Heart left ventricle (tissue), 16 donors: ENCODE measurements at regions not wholly inside any gene's neighbourhood (a gene's known extent, or its start where the extent isn't known, plus 50 kb on each side); places are given as distances from the start of the nearest gene placed in this dataset.
"Not testable (repeated sequence)": the region's sequence is repeated elsewhere in the genome, so short reads cannot be mapped to it uniquely, and the experiment has no call there.

Source experiments
- ATAC-seq, 4 donors: fragments of 200-7000 bp; cut with Tn5 transposase; one replicate each; pipeline ENCODE4 v1.9.1; 2020 to 2022; ENCODE audit warnings: moderate library complexity in 4 of 4, mild to moderate bottlenecking in 3 of 4, moderate number of reproducible peaks in 1 of 4
- DNase-seq, 5 donors: peaks; one replicate each; pipeline ENCODE4 v3.0.0-alpha.2; 2020
- H3K27ac ChIP-seq, 12 donors: fragments of 200-600 bp; sonication (generic) in 4 of 12; one replicate each; pipeline versions ENCODE4 v1.5.0 to v1.8.0; 2016 to 2022; ENCODE audit warnings: mild to moderate bottlenecking in 2 of 12
- H3K27me3 ChIP-seq, 9 donors: fragments of 200-600 bp; sonication (generic) in 2 of 9; one replicate each; pipeline versions ENCODE4 v1.5.1 to v1.8.0; 2016 to 2022; ENCODE audit warnings: mild to moderate bottlenecking in 3 of 9
- H3K36me3 ChIP-seq, 9 donors: fragments of 200-600 bp; sonication (generic) in 2 of 9; one replicate each; pipeline versions ENCODE4 v1.5.0 to v1.8.0; 2018 to 2022; ENCODE audit warnings: mild to moderate bottlenecking in 2 of 9
- H3K4me1 ChIP-seq, 12 donors: fragments of 200-600 bp; sonication (generic) in 4 of 12; one replicate each; pipeline versions ENCODE4 v1.5.0 to v1.8.0; 2016 to 2022; ENCODE audit warnings: mild to moderate bottlenecking in 3 of 12
- H3K4me3 ChIP-seq, 12 donors: fragments of 200-600 bp; sonication (generic) in 4 of 12; one replicate each; pipeline versions ENCODE4 v1.5.0 to v1.8.0; 2017 to 2022; ENCODE audit warnings: mild to moderate bottlenecking in 9 of 12, moderate library complexity in 4 of 12
- H3K9me3 ChIP-seq, 12 donors: fragments of 200-600 bp; sonication (generic) in 4 of 12; one replicate each; pipeline versions ENCODE4 v1.5.0 to v1.8.0; 2016 to 2022; ENCODE audit warnings: mild to moderate bottlenecking in 1 of 12
- POLR2A ChIP-seq, 2 donors: fragments of 450-650 bp; IDR thresholded peaks; one replicate each; pipeline ENCODE4 v1.6.1; 2017; ENCODE audit warnings: antibody characterized with exemption in 2 of 2, mild to moderate bottlenecking in 2 of 2, moderate library complexity in 2 of 2
- WGBS, 4 donors: extraction: QIAGEN DNeasy Blood & Tissue Kit in 2 of 4; methylation state at CpG; one replicate each; pipeline versions ENCODE4 v1.1.5 to v1.1.7; 2013 to 2018; 5-methylcytosine and 5-hydroxymethylcytosine counted together
- intact Hi-C, 10 donors: fragments of 100-400 bp; cut with DNase I; formaldehyde crosslinking; loops; one replicate each; pipeline versions ENCODE4 v1.11.1 to v1.14.2; 2022
- TF ChIP-seq, protein P1 (sequence below), 12 donors: fragments of 200-600 bp; sonication (generic) in 4 of 12; IDR thresholded peaks; one replicate each; pipeline versions ENCODE4 v1.5.0 to v1.8.0; 2018 to 2022; ENCODE audit warnings: antibody characterized with exemption in 12 of 12, mild to moderate bottlenecking in 5 of 12
- donor health status: ischemic (EF 13 %, LVEDD 7.1; RV severe dilation, severe dysfunction).
- donor health status: healthy with polysubstance abuse.
- donor health status: DM: no; HTN: yes; CAD: no.
- donor health status: DM: no; HTN: no; CAD: no.
- donor health status: ischemic (EF 25% LVEDD 6.9; RV normal size, moderate dysfunction).
- donor health status: ischemic (EF 25% LVEDD 5.7; RV mildly dilated, moderate dysfunction).
- donor health status: healthy.
- donor health status: DM: yes; HTN: yes; CAD: no.
- donor health status: ischemic (EF 35%, LVEDD 5.7; RV mildly dilated, moderate dysfunction).
- donor health status: nonischemic (EF 11% LVEDD 7.7; RV severe dilation, severe dysfunction).
- donor health status: DM: yes; HTN: yes; CAD: no.
- donor health status: PGD.
- donor health status: ischemic (EF 29% LVEDD 5.4; RV normal size, mild dysfunction).
- donor health status: nonischemic (EF 23%, LVEDD 6.1; RV moderate dilation, normal function).

GRCh38 chr5:25190521-25191000 lies 545.8 kb upstream of the CDH10 start:
- no peak overlapping the region for H3K27ac ChIP-seq
- intact Hi-C loops, result no loop called here
- H3K4me3 ChIP-seq, result peak overlapping the region in 2 of 12 donors; percentile 4 to 34
- peak in 1 of 4 donors; percentile 31 for ATAC-seq
- DNase-seq, result peak in 1 of 5 donors; percentile 58
- H3K27me3 ChIP-seq, result no peaks in the 10 kb centered on the region
- TF ChIP-seq, protein P1, sequence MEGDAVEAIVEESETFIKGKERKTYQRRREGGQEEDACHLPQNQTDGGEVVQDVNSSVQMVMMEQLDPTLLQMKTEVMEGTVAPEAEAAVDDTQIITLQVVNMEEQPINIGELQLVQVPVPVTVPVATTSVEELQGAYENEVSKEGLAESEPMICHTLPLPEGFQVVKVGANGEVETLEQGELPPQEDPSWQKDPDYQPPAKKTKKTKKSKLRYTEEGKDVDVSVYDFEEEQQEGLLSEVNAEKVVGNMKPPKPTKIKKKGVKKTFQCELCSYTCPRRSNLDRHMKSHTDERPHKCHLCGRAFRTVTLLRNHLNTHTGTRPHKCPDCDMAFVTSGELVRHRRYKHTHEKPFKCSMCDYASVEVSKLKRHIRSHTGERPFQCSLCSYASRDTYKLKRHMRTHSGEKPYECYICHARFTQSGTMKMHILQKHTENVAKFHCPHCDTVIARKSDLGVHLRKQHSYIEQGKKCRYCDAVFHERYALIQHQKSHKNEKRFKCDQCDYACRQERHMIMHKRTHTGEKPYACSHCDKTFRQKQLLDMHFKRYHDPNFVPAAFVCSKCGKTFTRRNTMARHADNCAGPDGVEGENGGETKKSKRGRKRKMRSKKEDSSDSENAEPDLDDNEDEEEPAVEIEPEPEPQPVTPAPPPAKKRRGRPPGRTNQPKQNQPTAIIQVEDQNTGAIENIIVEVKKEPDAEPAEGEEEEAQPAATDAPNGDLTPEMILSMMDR (IDR thresholded peaks at IDR 0.05), result no peak
- no peak for TF ChIP-seq POLR2A (IDR thresholded peaks at IDR 0.05)
- WGBS, 4 donors, result 92 to 95% (median 94%) methylated on average over 38 to 55 of the region's 55 CpGs
- H3K36me3 ChIP-seq, result no peaks in the 10 kb centered on the region
- H3K9me3 ChIP-seq, result peaks cover 0 to 17% (median 0%) of the 10 kb centered on the region in 12 donors
- no peaks in the 10 kb centered on the region for H3K4me1 ChIP-seq

DNA sequence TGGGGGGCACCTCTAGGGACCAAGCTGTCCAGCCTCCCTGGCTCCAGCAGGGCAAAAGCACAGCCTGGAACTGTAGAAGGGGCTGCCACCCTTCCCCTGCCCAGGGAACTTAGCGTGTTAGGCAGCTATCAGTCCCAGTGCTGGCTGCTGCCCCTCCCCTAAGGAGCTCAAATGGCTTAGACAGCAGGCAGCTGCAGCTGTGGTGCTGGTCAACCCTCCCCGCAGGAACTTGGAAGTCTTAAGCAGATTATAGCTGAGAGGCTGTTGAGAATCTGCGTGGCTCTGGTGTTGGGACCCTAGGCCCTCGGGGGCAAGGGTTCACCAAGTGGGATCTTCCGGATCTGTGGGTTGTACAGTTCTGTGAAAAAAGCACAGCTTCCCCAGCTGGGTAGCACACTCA lies 536.5 kb upstream of the CDH10 start:
- no peak for TF ChIP-seq POLR2A (IDR thresholded peaks at IDR 0.05)
- TF ChIP-seq, protein P1 (IDR thresholded peaks at IDR 0.05), result no peak
- Histone ChIP-seq H3K27ac (no peak overlapping the region), H3K36me3 (no peaks in the 10 kb centered on the region), H3K27me3 (no peaks in the 10 kb centered on the region), H3K9me3 (peaks cover 0 to 8% (median 0%) of the 10 kb centered on the region in 12 donors), H3K4me3 (no peak overlapping the region), H3K4me1 (no peaks in the 10 kb centered on the region)
- WGBS, 4 donors, result 57 to 81% (median 78%) methylated on average over 1 to 5 of the region's 5 CpGs
- intact Hi-C loops, result no loop called here
- no peak for ATAC-seq
- no peak for DNase-seq

DNA sequence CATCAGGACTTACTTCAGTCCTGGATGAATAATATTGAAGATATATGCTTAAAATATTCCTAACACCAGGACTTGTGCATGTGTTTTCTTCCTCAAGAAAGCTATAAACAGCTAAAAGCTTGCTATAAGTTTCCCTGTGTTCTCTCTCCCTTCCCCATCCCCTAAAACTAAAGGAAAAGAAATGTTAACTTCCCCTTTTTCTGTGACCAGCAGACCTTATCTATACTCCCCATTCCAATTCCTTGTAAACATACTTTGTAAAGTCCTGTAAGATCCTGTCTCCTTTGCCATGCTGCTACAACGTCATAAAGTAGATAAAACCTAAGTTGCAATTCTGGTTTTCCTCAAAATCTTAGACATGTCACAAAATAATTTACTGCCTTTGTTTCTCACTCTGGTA lies 517.8 kb upstream of the CDH10 start:
- H3K4me3 ChIP-seq, DNase-seq, H3K9me3 ChIP-seq, H3K4me1 ChIP-seq, intact Hi-C loops, H3K36me3 ChIP-seq, H3K27me3 ChIP-seq, H3K27ac ChIP-seq, ATAC-seq: not testable (repeated sequence)
- 0% methylated on average over 1 of the region's 1 CpG for WGBS, 4 donors

GRCh38 chr5:25160891-25161290 lies 516.1 kb upstream of the CDH10 start:
- intact Hi-C loops, result no loop called here
- DNase-seq (no peak), ATAC-seq (no peak)
- H3K36me3 ChIP-seq, result no peaks in the 10 kb centered on the region
- no peaks in the 10 kb centered on the region for H3K27me3 ChIP-seq
- TF ChIP-seq, protein P1 (IDR thresholded peaks at IDR 0.05), result no peak
- TF ChIP-seq POLR2A (IDR thresholded peaks at IDR 0.05), result no peak
- no peaks in the 10 kb centered on the region for H3K4me1 ChIP-seq
- 57 to 77% (median 68%) methylated on average over 1 of the region's 1 CpG for WGBS, 4 donors
- no peaks in the 10 kb centered on the region for H3K9me3 ChIP-seq
- H3K4me3 ChIP-seq, result no peak overlapping the region
- no peak overlapping the region for H3K27ac ChIP-seq

DNA sequence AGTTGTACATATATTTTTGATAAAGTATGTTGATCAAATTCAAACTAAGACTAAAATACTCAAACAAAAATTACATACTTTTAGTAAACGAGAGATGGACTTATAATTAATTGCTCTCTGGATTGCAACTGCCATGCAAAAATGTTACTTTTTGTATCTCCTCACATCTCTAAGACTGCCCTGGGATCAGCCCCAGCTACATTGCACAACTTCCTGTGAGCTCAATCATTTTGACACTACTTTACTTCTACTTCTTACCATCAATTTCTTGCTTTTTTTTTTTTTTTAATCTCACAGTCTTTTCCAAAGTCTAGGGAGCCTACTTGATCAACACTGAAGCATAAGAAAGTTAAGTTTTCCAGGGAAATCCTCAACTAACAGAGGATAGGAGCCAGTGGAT lies 506.0 kb upstream of the CDH10 start:
- no peak for DNase-seq
- TF ChIP-seq POLR2A (IDR thresholded peaks at IDR 0.05), result no peak
- TF ChIP-seq, protein P1 (IDR thresholded peaks at IDR 0.05), result no peak
- Histone ChIP-seq H3K4me1 (no peaks in the 10 kb centered on the region), H3K36me3 (no peaks in the 10 kb centered on the region), H3K27ac (no peak overlapping the region), H3K4me3 (no peak overlapping the region), H3K27me3 (no peaks in the 10 kb centered on the region), H3K9me3 (peaks cover 0 to 18% (median 0%) of the 10 kb centered on the region in 12 donors)
- WGBS, 4 donors, result 65 to 82% (median 78%) methylated on average over 1 of the region's 1 CpG
- intact Hi-C loops, result no loop called here
- no peak for ATAC-seq
